ENCODE measurements at regions not wholly inside any gene's neighbourhood (a gene's known extent, or its start where the extent isn't known, plus 50 kb on each side); places are given as distances from the start of the nearest gene placed in this dataset.

- no peak for DNase-seq (ENCODE audit: extremely low spot score)
- ChIA-PET POLR2A (no interaction called here), CTCF (interaction anchor here (1.2 to 1.3 kb wide), 2 partner anchors 10 to 21 kb away, joined by 3 to 4 read pairs; no protein-coding TSS in a partner anchor)
- TF ChIP-seq CTCF (IDR thresholded peaks at IDR 0.05; ENCODE audit: control extremely low read depth, extremely low read depth, low read depth, missing control alignments) = no peak
These were observed 398.8 kb downstream of the FOXG1 start for GRCh38 chr14:29165431-29165830.

GRCh38 chr14:29166507-29166906 is 399.9 kb downstream of the FOXG1 start:
- DNase-seq (ENCODE audit: extremely low spot score) = no peak
- CTCF ChIA-PET = interaction anchor here (1.3 kb wide), 1 partner anchor 11 kb away, joined by 4 read pairs; no protein-coding TSS in a partner anchor
- POLR2A ChIA-PET = no interaction called here
- TF ChIP-seq CTCF (IDR thresholded peaks at IDR 0.05; ENCODE audit: control extremely low read depth, extremely low read depth, low read depth, missing control alignments) = no peak

GRCh38 chr14:29168149-29168548 is 401.6 kb downstream of the FOXG1 start:
- ChIA-PET POLR2A (no interaction called here), CTCF (interaction anchor here (1.2 kb wide), 1 partner anchor 19 kb away, joined by 3 read pairs; no protein-coding TSS in a partner anchor)
- no peak for TF ChIP-seq CTCF (IDR thresholded peaks at IDR 0.05; ENCODE audit: control extremely low read depth, extremely low read depth, low read depth, missing control alignments)
- DNase-seq (ENCODE audit: extremely low spot score) = no peak

- ChIA-PET POLR2A (no interaction called here), CTCF (no interaction called here)
- TF ChIP-seq CTCF (IDR thresholded peaks at IDR 0.05; ENCODE audit: control extremely low read depth, extremely low read depth, low read depth, missing control alignments) = no peak
- no peak for DNase-seq (ENCODE audit: extremely low spot score)
These were observed 402.8 kb downstream of the FOXG1 start for GRCh38 chr14:29169408-29169807.

GRCh38 chr14:29175706-29176105 is 409.1 kb downstream of the FOXG1 start:
- POLR2A ChIA-PET = no interaction called here
- no peak for DNase-seq (ENCODE audit: extremely low spot score)
- TF ChIP-seq CTCF (IDR thresholded peaks at IDR 0.05; ENCODE audit: control extremely low read depth, extremely low read depth, low read depth, missing control alignments) = no peak

GRCh38 chr14:29176876-29177275 is 410.3 kb downstream of the FOXG1 start:
- no peak for TF ChIP-seq CTCF (IDR thresholded peaks at IDR 0.05; ENCODE audit: control extremely low read depth, extremely low read depth, low read depth, missing control alignments)
- DNase-seq (ENCODE audit: extremely low spot score) = no peak
- POLR2A ChIA-PET = no interaction called here
- CTCF ChIA-PET = interaction anchor here (1.6 kb wide), 1 partner anchor 10 kb away, joined by 3 read pairs; no protein-coding TSS in a partner anchor

More at GRCh38 chr14:29175706-29176105, 409.1 kb downstream of the FOXG1 start:
- CTCF ChIA-PET = interaction anchor here (1.6 kb wide), 1 partner anchor 11 kb away, joined by 3 read pairs; no protein-coding TSS in a partner anchor

Measured in GM10248 (cell line).